Gastroesophageal sphincter (tissue), 4 donors: ENCODE measurements at regions not wholly inside any gene's neighbourhood (a gene's known extent, or its start where the extent isn't known, plus 50 kb on each side); places are given as distances from the start of the nearest gene placed in this dataset.

ENCODE experiments used
- ATAC-seq: fragments of 150-250 bp; one replicate; pipeline ENCODE4 v1.9.1; 2016; ENCODE audit warnings: mild to moderate bottlenecking, moderate library complexity
- H3K27ac ChIP-seq, 4 donors: fragments of 200-600 bp; sonication (generic) in 3 of 4; 1 replicate in 3 of 4; 2 replicates in 1 of 4; pipeline ENCODE4 v1.5.1; 2016 to 2019
- H3K27me3 ChIP-seq: fragments of 200-600 bp; sonication (generic); one replicate; pipeline ENCODE4 v1.5.1; 2019
- H3K36me3 ChIP-seq, 2 donors: fragments of 200-600 bp; sonication (generic); one replicate each; pipeline ENCODE4 v1.5.1; 2019; ENCODE audit warnings: control low read depth in 1 of 2
- H3K4me1 ChIP-seq, 3 donors: fragments of 200-600 bp; sonication (generic); 1 replicate in 2 of 3; 2 replicates in 1 of 3; pipeline ENCODE4 v1.5.1; 2016 to 2019; ENCODE audit warnings: control low read depth in 2 of 3
- H3K4me3 ChIP-seq, 2 donors: fragments of 200-600 bp; sonication (generic); one replicate each; pipeline ENCODE4 v1.5.1; 2019; ENCODE audit warnings: mild to moderate bottlenecking in 1 of 2, moderate library complexity in 1 of 2
- H3K9me3 ChIP-seq, 3 donors: fragments of 200-600 bp; sonication (generic); one replicate each; pipeline ENCODE4 v1.5.1; 2017 to 2019; ENCODE audit warnings: control low read depth in 2 of 3
- EP300 ChIP-seq: sonication (generic); formaldehyde crosslinking; IDR thresholded peaks from one replicate; pipeline ENCODE4 v1.6.1; 2017; ENCODE audit warnings: antibody characterized with exemption, mild to moderate bottlenecking
- POLR2A ChIP-seq, 2 donors: fragments of 450-650 bp; IDR thresholded peaks; one replicate each; pipeline ENCODE4 v1.6.1; 2017; ENCODE audit warnings: antibody characterized with exemption in 2 of 2, mild to moderate bottlenecking in 2 of 2, moderate library complexity in 1 of 2
- POLR2AphosphoS5 ChIP-seq: sonication (generic); formaldehyde crosslinking; IDR thresholded peaks from one replicate; pipeline ENCODE4 v1.6.1; 2017; ENCODE audit warnings: antibody characterized with exemption
- WGBS, 2 donors: methylation state at CpG; one replicate each; pipeline ENCODE4 v1.1.5; 2018; ENCODE audit warnings: low coverage in 1 of 2; 5-methylcytosine and 5-hydroxymethylcytosine counted together
- TF ChIP-seq, protein P1 (sequence below), 4 experiments: fragments of 200-600 bp in 2 of 4; fragments of 450-650 bp in 2 of 4; sonication (generic) in 1 of 4; IDR thresholded peaks; one replicate each; pipeline ENCODE4 v1.5.1; 2017 to 2019; ENCODE audit warnings: antibody characterized with exemption in 4 of 4, mild to moderate bottlenecking in 2 of 4, moderate library complexity in 2 of 4

DNA sequence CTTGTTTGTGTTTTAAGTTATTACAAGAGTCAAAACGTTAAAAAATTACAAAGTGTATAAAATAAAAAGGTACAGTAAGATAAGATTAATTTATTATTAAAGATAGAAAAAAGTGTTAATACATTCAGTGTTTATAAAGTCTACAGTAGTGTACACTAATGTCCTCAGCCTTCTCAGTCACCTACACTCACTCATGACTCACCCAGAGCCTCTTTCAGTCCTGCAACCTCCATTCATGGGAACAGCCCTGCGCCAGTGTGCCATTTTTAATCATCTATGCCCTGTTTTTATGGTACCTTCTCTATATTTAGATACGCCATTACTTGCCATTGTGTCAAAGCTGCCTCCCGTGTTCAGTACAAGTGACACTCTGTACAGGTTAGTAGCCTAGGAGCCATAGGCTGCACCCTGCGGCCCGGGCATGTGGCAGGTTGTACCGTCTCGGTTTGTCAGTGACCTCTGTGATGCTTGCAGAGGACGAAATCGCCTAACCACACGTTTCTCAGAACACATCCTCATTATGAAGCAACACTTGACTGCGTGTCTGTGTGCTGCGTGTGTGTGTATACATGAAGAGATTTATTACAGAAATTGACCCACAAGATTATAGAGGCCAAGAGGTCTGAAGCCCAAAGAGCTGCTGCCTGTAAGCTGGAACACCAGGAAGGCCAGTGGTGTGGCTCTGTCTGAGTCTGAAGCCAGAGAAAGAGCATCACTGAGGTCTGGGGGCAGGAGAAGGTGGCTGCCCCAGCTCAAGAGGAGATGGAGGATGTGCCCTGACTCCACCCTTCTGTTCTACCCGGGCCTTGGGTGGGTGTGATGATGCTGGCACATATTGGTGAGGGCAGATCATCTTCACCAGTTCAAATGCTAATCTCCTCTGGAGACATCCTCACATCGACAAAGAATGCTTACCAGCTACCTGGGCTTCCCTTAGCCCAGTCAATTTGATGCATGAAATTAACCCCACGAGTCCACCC lies 116.6 kb upstream of the C14orf180 start:
- Histone ChIP-seq H3K27me3 (peaks cover 80% of the 10 kb centered on the region), H3K9me3 (no peaks in the 10 kb centered on the region), H3K36me3 (no peaks in the 10 kb centered on the region), H3K27ac (no peak overlapping the region), H3K4me1 (peaks cover 0 to 25% (median 8%) of the 10 kb centered on the region in 3 donors), H3K4me3 (no peak overlapping the region)
- ATAC-seq = no peak
- 56 to 58% methylated on average over 9 to 14 of the region's 16 CpGs for WGBS, 2 donors
- no peak for TF ChIP-seq POLR2AphosphoS5
- TF ChIP-seq EP300 = no peak
- TF ChIP-seq, protein P1, sequence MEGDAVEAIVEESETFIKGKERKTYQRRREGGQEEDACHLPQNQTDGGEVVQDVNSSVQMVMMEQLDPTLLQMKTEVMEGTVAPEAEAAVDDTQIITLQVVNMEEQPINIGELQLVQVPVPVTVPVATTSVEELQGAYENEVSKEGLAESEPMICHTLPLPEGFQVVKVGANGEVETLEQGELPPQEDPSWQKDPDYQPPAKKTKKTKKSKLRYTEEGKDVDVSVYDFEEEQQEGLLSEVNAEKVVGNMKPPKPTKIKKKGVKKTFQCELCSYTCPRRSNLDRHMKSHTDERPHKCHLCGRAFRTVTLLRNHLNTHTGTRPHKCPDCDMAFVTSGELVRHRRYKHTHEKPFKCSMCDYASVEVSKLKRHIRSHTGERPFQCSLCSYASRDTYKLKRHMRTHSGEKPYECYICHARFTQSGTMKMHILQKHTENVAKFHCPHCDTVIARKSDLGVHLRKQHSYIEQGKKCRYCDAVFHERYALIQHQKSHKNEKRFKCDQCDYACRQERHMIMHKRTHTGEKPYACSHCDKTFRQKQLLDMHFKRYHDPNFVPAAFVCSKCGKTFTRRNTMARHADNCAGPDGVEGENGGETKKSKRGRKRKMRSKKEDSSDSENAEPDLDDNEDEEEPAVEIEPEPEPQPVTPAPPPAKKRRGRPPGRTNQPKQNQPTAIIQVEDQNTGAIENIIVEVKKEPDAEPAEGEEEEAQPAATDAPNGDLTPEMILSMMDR (IDR thresholded peaks at IDR 0.05) = no peak

DNA sequence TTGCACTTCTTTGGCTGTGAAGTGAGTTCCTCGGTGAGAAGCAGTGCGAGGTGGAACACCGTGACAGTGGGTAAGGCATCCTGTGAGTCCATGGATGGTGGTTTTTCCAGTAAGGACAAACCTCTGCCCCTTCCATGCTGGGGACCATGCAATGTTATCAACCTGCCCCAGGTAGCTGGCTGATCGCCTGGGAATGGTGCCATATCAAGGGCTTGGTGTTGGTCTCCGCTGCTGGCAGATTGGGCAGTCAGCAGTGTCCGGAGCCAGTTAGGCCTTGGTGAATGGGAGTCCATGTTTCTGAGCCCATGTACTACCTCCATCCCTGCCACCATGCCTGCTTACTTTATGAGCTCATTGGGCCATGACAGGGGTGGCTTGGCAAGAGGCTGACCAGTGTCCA lies 114.7 kb upstream of the C14orf180 start:
- peaks cover 72% of the 10 kb centered on the region for H3K27me3 ChIP-seq
- WGBS, 2 donors = 100% methylated on average over 2 of the region's 6 CpGs; no CpG with 5 or more reads in 1 of the 2 donors

DNA sequence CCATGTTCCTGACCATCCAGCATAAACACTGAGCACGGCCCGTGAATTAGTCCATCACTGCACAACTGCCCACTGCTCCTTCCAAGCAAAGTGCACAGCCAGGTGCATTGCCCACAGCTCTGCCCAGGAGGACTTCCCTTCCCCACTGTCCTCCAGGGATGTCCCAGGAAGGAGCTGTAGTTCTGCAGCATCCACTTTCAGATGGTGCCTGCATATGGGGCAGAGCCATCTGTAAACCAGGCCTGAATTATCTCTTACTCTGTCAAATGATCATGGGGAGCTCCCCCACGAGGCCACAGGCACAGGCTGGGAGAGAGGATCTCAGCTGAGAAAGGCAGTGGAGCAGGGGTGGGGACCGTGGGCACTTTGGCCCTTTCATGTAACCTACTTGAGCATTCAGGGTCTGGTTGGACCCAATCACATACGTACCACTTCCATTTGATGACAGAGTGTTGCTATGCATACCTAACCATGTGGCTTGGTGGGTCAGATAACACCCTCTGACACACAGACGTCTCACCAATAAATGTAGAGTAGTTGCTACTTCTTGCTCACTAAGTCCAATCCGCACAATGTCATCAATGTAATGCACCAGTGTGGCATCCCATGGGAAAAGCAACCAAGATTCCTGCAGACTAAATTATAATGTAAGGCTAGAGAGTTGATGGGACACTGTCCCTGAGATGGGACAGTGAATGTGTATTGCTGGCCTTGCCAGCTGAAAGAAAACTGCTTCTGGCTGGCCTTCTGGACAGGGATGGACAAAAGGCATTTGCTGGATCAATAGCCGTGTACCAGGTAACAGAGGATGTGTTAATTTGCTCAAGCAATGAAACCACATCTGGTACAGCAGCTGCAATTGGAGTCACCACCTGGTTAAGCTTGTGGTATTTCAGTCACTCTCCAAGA lies 113.8 kb upstream of the C14orf180 start:
- no peak for ATAC-seq
- 70 to 88% methylated on average over 6 to 8 of the region's 8 CpGs for WGBS, 2 donors

More for the DNA sequence above, 114.7 kb upstream of the C14orf180 start:
- no peak overlapping the region for H3K4me3 ChIP-seq
- H3K27ac ChIP-seq = no peak overlapping the region
- TF ChIP-seq, protein P1 (IDR thresholded peaks at IDR 0.05) = no peak
- TF ChIP-seq EP300 (no peak), POLR2A (IDR thresholded peaks at IDR 0.05) (no peak)
- no peaks in the 10 kb centered on the region for H3K36me3 ChIP-seq
- H3K4me1 ChIP-seq = peaks cover 0 to 25% (median 8%) of the 10 kb centered on the region in 3 donors
- no peak for ATAC-seq
- H3K9me3 ChIP-seq = no peaks in the 10 kb centered on the region

DNA sequence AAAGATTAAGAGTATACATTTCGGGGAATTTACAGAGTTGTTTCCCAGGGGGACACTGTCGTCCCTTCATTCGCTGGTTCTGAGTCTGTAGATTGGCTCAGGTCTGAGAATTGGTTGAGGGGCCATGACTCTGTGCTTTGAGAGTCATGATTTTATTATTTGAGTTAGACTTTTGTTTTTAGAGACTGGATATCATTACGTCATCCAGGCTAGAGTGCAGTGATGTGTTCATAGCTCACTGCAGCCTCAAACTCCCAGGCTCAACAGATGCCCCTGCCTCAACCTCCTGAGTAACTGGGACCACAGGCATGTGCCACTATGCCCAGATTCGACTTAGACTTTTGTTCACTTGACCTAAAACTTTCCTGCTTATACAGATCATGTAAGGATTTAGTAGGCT lies 112.3 kb upstream of the C14orf180 start:
- 60 to 68% methylated on average over 3 to 4 of the region's 5 CpGs for WGBS, 2 donors
- H3K36me3 ChIP-seq = no peaks in the 10 kb centered on the region
- H3K27ac ChIP-seq = no peak overlapping the region
- TF ChIP-seq EP300 (no peak), POLR2AphosphoS5 (no peak), POLR2A (IDR thresholded peaks at IDR 0.05) (no peak)
- TF ChIP-seq, protein P1 (IDR thresholded peaks at IDR 0.05) = no peak
- no peaks in the 10 kb centered on the region for H3K9me3 ChIP-seq
- peaks cover 65% of the 10 kb centered on the region for H3K27me3 ChIP-seq
- H3K4me1 ChIP-seq = peaks cover 0 to 9% (median under 1%) of the 10 kb centered on the region in 3 donors
- no peak for ATAC-seq
- no peak overlapping the region for H3K4me3 ChIP-seq

More for the DNA sequence above, 113.8 kb upstream of the C14orf180 start:
- TF ChIP-seq POLR2A (IDR thresholded peaks at IDR 0.05) (no peak), EP300 (no peak)
- peaks cover 0 to 24% (median 8%) of the 10 kb centered on the region in 3 donors for H3K4me1 ChIP-seq
- H3K27me3 ChIP-seq = peaks cover 68% of the 10 kb centered on the region
- no peaks in the 10 kb centered on the region for H3K9me3 ChIP-seq
- no peak overlapping the region for H3K27ac ChIP-seq
- H3K4me3 ChIP-seq = no peak overlapping the region
- no peaks in the 10 kb centered on the region for H3K36me3 ChIP-seq

DNA sequence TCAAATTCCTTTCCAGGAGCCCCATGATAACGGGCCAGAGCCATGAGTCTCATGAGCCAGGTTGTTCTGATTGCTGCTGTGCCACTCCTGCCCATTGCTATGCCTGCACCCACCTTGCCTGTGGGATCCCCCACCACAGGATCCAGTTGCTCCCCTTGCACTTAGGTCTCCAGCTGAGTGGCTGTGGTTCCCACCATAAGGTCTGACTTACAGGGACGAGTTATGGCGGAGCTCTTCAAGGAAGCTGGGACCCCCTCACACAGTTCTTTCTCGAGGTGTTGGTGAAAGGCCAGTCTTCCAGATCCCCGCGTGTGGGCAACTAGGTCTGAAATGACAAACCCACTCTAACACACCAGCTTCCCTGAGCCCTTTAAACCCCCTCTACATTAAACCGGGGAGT lies 111.9 kb upstream of the C14orf180 start:
- Histone ChIP-seq H3K27me3 (peaks cover 66% of the 10 kb centered on the region), H3K27ac (no peak overlapping the region), H3K4me1 (peaks cover 0 to 6% (median 0%) of the 10 kb centered on the region in 3 donors), H3K9me3 (no peaks in the 10 kb centered on the region), H3K4me3 (no peak overlapping the region), H3K36me3 (no peaks in the 10 kb centered on the region)
- ATAC-seq = no peak
- TF ChIP-seq, protein P1 (IDR thresholded peaks at IDR 0.05) = no peak
- TF ChIP-seq POLR2A (IDR thresholded peaks at IDR 0.05) (no peak), EP300 (no peak), POLR2AphosphoS5 (no peak)
- 80 to 93% methylated on average over 3 to 4 of the region's 7 CpGs for WGBS, 2 donors
